ENCODE measurements at regions not wholly inside any gene's neighbourhood (a gene's known extent, or its start where the extent isn't known, plus 50 kb on each side); places are given as distances from the start of the nearest gene placed in this dataset.

DNA sequence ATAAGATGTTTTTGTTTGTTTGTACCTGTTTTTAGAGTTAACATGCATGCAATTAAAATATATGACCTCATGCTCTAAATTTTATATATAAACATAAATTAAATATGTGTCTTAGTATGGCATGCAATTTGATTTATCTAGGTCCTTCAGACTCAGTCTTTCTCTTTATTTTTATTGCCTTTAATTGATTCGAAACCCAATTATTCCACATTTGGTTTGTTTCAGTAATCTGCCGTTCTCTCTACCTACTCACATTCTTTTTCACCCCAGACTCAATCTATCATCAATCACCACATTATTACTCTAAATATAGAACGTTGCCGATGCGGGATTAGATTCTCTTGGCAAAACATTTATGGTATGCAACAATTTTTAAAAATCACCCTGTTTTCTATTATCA lies 1492.8 kb downstream of the RAPGEF2 start:
- TF ChIP-seq CTCF (optimal IDR thresholded peaks at IDR 0.05 in 1 of 3, IDR thresholded peaks at IDR 0.05 in 1 of 3, conservative IDR thresholded peaks at IDR 0.05 in 1 of 3; ENCODE audit: extremely low read depth in 1 of 3, insufficient read depth in 2 of 3, low read length in 3 of 3), result no peak
- TF ChIP-seq EZH2 (IDR thresholded peaks at IDR 0.05; ENCODE audit: low read length), result no peak

Measured in keratinocyte (primary cell).